ENCODE measurements at regions not wholly inside any gene's neighbourhood (a gene's known extent, or its start where the extent isn't known, plus 50 kb on each side); places are given as distances from the start of the nearest gene placed in this dataset.
A peak's percentile ranks its signal among the peaks of the same experiment; 100 is the strongest.

DNA sequence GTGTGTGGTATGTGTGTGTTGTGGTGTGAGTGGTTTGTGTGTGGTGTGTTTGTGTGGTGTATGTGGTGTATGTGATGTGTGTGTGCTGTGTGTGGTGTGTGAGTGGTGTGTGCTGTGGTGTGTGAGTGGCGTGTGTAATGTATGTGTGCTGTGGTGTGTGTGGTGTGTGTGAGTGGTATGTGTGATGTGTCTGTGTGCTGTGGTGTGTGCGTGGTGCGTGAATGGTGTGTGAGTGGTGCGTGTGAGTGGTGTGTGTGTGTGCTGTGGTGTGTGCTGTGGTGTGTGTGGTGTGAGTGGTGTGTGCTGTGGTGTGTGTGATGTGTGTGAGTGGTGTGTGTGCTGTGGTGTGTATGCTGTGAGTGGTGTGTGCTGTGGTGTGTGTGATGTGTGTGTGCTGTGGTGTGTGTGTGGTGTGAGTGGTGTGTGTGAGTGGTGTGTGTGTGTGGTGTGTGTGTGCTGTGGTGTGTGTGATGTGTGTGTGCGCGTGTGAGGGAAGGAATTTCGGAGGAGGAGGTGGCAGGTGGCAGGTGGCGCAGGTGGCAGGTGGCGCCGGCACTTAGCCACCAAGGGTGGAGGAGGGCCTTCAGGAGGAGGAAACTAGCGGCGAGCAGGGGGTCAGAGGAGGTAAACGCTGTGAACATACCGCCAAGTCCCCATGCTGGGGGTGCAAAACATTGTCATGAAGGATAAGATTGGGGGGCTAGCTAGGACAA is 191.8 kb downstream of the MELK start:
- DNase-seq (ENCODE audit: extremely low spot score, unreplicated experiment): no peak
- TF ChIP-seq, protein P1, sequence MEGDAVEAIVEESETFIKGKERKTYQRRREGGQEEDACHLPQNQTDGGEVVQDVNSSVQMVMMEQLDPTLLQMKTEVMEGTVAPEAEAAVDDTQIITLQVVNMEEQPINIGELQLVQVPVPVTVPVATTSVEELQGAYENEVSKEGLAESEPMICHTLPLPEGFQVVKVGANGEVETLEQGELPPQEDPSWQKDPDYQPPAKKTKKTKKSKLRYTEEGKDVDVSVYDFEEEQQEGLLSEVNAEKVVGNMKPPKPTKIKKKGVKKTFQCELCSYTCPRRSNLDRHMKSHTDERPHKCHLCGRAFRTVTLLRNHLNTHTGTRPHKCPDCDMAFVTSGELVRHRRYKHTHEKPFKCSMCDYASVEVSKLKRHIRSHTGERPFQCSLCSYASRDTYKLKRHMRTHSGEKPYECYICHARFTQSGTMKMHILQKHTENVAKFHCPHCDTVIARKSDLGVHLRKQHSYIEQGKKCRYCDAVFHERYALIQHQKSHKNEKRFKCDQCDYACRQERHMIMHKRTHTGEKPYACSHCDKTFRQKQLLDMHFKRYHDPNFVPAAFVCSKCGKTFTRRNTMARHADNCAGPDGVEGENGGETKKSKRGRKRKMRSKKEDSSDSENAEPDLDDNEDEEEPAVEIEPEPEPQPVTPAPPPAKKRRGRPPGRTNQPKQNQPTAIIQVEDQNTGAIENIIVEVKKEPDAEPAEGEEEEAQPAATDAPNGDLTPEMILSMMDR (conservative IDR thresholded peaks at IDR 0.05): no peak
- Mint-ChIP-seq H3K4me3 (no peak overlapping the region), H3K36me3 (no peaks in the 10 kb centered on the region), H3K27me3 (peaks cover 51% of the 10 kb centered on the region), H3K9me3 (no peaks in the 10 kb centered on the region), H3K4me1 (ENCODE audit: unreplicated experiment) (no peaks in the 10 kb centered on the region), H3K27ac (no peak overlapping the region)

DNA sequence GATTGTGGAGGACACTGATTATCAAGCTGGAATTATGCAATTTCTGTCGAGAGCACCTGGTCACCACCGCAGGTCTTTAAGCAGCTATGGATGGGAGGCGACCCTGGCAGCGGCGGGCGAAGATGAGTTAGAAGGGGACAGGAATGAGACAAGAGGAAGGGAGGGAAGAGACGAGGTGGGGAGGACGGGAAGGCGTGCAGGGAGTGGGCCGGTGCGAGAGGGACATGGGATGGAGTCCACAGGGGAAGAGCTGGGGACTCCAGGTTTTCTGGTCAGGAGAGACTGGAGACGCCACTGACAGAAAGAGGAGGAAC is 192.3 kb downstream of the MELK start:
- no peaks in the 10 kb centered on the region for H3K36me3 Mint-ChIP-seq
- no peak overlapping the region for H3K4me3 Mint-ChIP-seq
- H3K27ac Mint-ChIP-seq: no peak overlapping the region
- H3K4me1 Mint-ChIP-seq (ENCODE audit: unreplicated experiment): no peaks in the 10 kb centered on the region
- TF ChIP-seq, protein P1 (conservative IDR thresholded peaks at IDR 0.05): no peak
- DNase-seq (ENCODE audit: extremely low spot score, unreplicated experiment): no peak
- no peaks in the 10 kb centered on the region for H3K9me3 Mint-ChIP-seq
- H3K27me3 Mint-ChIP-seq: peaks cover 51% of the 10 kb centered on the region

DNA sequence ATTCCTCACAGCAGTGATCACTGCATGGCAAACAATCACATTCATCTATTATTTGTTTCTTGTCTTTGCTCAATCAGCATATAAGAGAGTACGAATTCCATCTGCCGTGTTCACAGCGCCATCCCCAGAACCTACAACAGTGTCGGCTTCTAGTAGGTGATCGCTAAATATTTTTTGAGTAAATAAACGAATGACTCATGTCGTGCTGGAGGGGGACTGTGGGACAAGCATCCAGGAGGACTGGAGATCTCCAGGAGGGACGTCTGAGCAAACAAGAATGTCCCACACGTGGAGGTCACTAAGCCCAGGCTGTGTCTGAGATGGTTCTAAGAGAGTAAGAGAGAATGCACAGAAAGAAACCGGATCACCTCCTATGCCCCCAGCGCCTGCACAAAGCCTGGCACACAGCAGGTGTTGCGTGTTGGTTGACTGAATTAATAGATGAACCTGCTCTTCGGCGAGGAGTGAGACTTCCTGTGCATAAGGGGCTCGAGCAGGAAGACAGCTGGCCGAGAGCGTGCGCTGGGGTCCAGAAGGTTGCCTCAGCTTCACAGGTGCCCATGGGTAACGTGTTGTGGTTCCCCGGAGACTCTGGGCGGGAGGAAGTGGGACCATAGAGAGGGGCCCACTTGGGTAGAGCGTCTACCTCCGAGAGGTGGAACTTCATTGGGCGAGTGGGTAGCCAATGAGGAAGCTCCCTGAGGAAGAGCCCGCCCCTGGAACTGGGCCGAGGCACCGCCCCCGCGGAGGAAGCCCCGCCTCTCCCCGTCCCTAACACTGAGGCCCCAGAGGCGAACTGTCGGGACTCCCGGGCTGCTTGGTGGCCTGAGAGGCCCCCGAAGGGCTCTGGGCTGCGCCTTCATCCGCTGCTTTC is 193.0 kb downstream of the MELK start:
- H3K9me3 Mint-ChIP-seq: no peaks in the 10 kb centered on the region
- H3K4me1 Mint-ChIP-seq (ENCODE audit: unreplicated experiment): no peaks in the 10 kb centered on the region
- no peaks in the 10 kb centered on the region for H3K36me3 Mint-ChIP-seq
- no peak overlapping the region for H3K27ac Mint-ChIP-seq
- H3K27me3 Mint-ChIP-seq: peaks cover 48% of the 10 kb centered on the region
- TF ChIP-seq, protein P1 (conservative IDR thresholded peaks at IDR 0.05): no peak
- peak; percentile 75 for DNase-seq (ENCODE audit: extremely low spot score, unreplicated experiment)
- peak overlapping the region; percentile 72 for H3K4me3 Mint-ChIP-seq

DNA sequence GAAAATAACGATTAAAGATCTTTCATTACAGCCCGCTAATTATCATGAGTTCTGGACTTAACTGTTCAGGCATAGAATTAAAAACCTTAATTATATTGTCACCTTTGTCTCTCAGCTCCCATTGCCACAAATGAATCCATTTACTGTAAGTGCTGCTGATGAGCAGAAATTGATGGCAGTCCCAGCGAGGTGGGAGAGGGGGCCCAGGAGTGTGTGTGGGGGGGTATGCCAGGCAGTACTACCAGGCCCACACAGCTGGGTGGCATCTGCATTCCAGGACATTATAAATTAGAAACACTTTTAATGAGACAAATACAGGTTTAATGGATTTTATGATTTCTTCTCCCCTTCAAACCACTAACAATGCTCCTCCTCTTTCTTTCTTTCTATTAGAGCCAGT is 196.0 kb downstream of the MELK start:
- H3K4me3 Mint-ChIP-seq: no peak overlapping the region
- H3K27me3 Mint-ChIP-seq: peaks cover 55% of the 10 kb centered on the region
- no peaks in the 10 kb centered on the region for H3K36me3 Mint-ChIP-seq
- TF ChIP-seq, protein P1 (conservative IDR thresholded peaks at IDR 0.05): no peak
- no peaks in the 10 kb centered on the region for H3K4me1 Mint-ChIP-seq (ENCODE audit: unreplicated experiment)
- no peaks in the 10 kb centered on the region for H3K9me3 Mint-ChIP-seq
- no peak overlapping the region for H3K27ac Mint-ChIP-seq
- DNase-seq (ENCODE audit: extremely low spot score, unreplicated experiment): no peak

DNA sequence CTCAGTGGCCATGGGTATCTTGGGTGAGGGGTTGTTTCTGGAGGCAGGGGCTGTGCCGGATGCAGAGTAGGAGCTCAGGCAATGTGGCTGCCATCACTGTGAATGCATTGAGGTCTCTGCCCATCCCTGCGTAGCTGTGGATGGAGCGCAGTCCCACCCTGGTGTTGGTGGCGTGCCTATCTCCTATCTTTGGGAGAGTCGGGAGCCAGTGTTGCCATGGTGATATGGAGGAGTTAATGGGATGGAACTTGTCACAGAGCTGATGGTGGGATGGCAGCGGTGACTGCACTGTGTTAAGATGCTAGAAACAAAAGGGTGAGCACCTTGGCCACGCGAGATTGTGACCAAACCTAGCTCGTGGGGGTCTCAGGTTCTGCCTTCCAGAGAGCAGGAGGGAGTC is 197.3 kb downstream of the MELK start:
- no peaks in the 10 kb centered on the region for H3K9me3 Mint-ChIP-seq

More for the DNA sequence above, 197.3 kb downstream of the MELK start:
- DNase-seq (ENCODE audit: extremely low spot score, unreplicated experiment): no peak
- H3K27me3 Mint-ChIP-seq: peaks cover 59% of the 10 kb centered on the region
- H3K27ac Mint-ChIP-seq: no peak overlapping the region
- no peaks in the 10 kb centered on the region for H3K4me1 Mint-ChIP-seq (ENCODE audit: unreplicated experiment)
- no peak overlapping the region for H3K4me3 Mint-ChIP-seq
- H3K36me3 Mint-ChIP-seq: no peaks in the 10 kb centered on the region
- TF ChIP-seq, protein P1 (conservative IDR thresholded peaks at IDR 0.05): no peak
